ENCODE measurements at regions not wholly inside any gene's neighbourhood (a gene's known extent, or its start where the extent isn't known, plus 50 kb on each side); places are given as distances from the start of the nearest gene placed in this dataset.
"Not testable (repeated sequence)": the region's sequence is repeated elsewhere in the genome, so short reads cannot be mapped to it uniquely, and the experiment has no call there.

- Mint-ChIP-seq H3K36me3 (ENCODE audit: low read depth) (no peaks in the 10 kb centered on the region), H3K9me3 (no peaks in the 10 kb centered on the region), H3K27ac (no peak overlapping the region), H3K4me1 (peaks cover 7% of the 10 kb centered on the region), H3K27me3 (ENCODE audit: low read depth, poor library complexity) (peaks cover 6% of the 10 kb centered on the region), H3K4me3 (no peak overlapping the region)
- no peak for TF ChIP-seq CTCF (IDR thresholded peaks at IDR 0.05)
- no peak for DNase-seq
Measured at GRCh38 chr2:176999301-176999700, 213.3 kb upstream of the HNRNPA3 start.

GRCh38 chr2:177000061-177000714, 212.4 kb upstream of the HNRNPA3 start:
- DNase-seq = no peak
- H3K27ac Mint-ChIP-seq = no peak overlapping the region

GRCh38 chr2:177000715-177001072, 211.9 kb upstream of the HNRNPA3 start:
- Mint-ChIP-seq H3K27me3 (ENCODE audit: low read depth, poor library complexity) (peaks cover 6% of the 10 kb centered on the region), H3K36me3 (ENCODE audit: low read depth) (no peaks in the 10 kb centered on the region), H3K4me1 (peaks cover 6% of the 10 kb centered on the region), H3K9me3 (no peaks in the 10 kb centered on the region), H3K4me3 (no peak overlapping the region), H3K27ac (no peak overlapping the region)
- TF ChIP-seq CTCF (IDR thresholded peaks at IDR 0.05) = no peak
- DNase-seq = no peak

More at GRCh38 chr2:177000061-177000714, 212.4 kb upstream of the HNRNPA3 start:
- no peaks in the 10 kb centered on the region for H3K36me3 Mint-ChIP-seq (ENCODE audit: low read depth)
- H3K27me3 Mint-ChIP-seq (ENCODE audit: low read depth, poor library complexity) = peaks cover 6% of the 10 kb centered on the region
- TF ChIP-seq CTCF (IDR thresholded peaks at IDR 0.05) = no peak
- H3K9me3 Mint-ChIP-seq = no peaks in the 10 kb centered on the region
- H3K4me1 Mint-ChIP-seq = peaks cover 7% of the 10 kb centered on the region
- no peak overlapping the region for H3K4me3 Mint-ChIP-seq

- TF ChIP-seq CTCF (IDR thresholded peaks at IDR 0.05) = no peak
- H3K9me3 Mint-ChIP-seq = peaks cover 6% of the 10 kb centered on the region
- no peak overlapping the region for H3K27ac Mint-ChIP-seq
- peaks cover 3% of the 10 kb centered on the region for H3K36me3 Mint-ChIP-seq (ENCODE audit: low read depth)
- DNase-seq = no peak
- H3K4me1 Mint-ChIP-seq = no peaks in the 10 kb centered on the region
- peaks cover 6% of the 10 kb centered on the region for H3K27me3 Mint-ChIP-seq (ENCODE audit: low read depth, poor library complexity)
- no peak overlapping the region for H3K4me3 Mint-ChIP-seq
Measured at GRCh38 chr2:177001334-177001733, 211.3 kb upstream of the HNRNPA3 start.

- peaks cover 6% of the 10 kb centered on the region for H3K27me3 Mint-ChIP-seq (ENCODE audit: low read depth, poor library complexity)
- peaks cover 10% of the 10 kb centered on the region for H3K36me3 Mint-ChIP-seq (ENCODE audit: low read depth)
- H3K9me3 Mint-ChIP-seq = peaks cover 17% of the 10 kb centered on the region
- H3K27ac Mint-ChIP-seq = no peak overlapping the region
- H3K4me1 Mint-ChIP-seq = no peaks in the 10 kb centered on the region
- H3K4me3 Mint-ChIP-seq = no peak overlapping the region
- no peak for DNase-seq
- no peak for TF ChIP-seq CTCF (IDR thresholded peaks at IDR 0.05)
Measured at GRCh38 chr2:177002983-177003382, 209.6 kb upstream of the HNRNPA3 start.

- peaks cover 25% of the 10 kb centered on the region for H3K9me3 Mint-ChIP-seq
- H3K4me1 Mint-ChIP-seq; H3K27me3 Mint-ChIP-seq (ENCODE audit: low read depth, poor library complexity); DNase-seq; H3K27ac Mint-ChIP-seq; H3K4me3 Mint-ChIP-seq: not testable (repeated sequence)
- H3K36me3 Mint-ChIP-seq (ENCODE audit: low read depth) = peaks cover 10% of the 10 kb centered on the region
Measured at GRCh38 chr2:177007726-177008125, 204.9 kb upstream of the HNRNPA3 start.

- H3K4me1 Mint-ChIP-seq; H3K27me3 Mint-ChIP-seq (ENCODE audit: low read depth, poor library complexity); DNase-seq; H3K27ac Mint-ChIP-seq; H3K4me3 Mint-ChIP-seq: not testable (repeated sequence)
- peaks cover 10% of the 10 kb centered on the region for H3K36me3 Mint-ChIP-seq (ENCODE audit: low read depth)
- peaks cover 25% of the 10 kb centered on the region for H3K9me3 Mint-ChIP-seq
Measured at GRCh38 chr2:177008662-177009061, 203.9 kb upstream of the HNRNPA3 start.
